CD14-positive monocyte (primary cell): ENCODE measurements at regions not wholly inside any gene's neighbourhood (a gene's known extent, or its start where the extent isn't known, plus 50 kb on each side); places are given as distances from the start of the nearest gene placed in this dataset.

Experiments
- DNase-seq, 3 donors: peaks; one replicate each; pipeline ENCODE4 v3.0.0-alpha.2; 2011 to 2022
- H2AFZ ChIP-seq: 2 replicates; pipeline ENCODE4 v1.6.0; 2012; ENCODE audit warnings: mild to moderate bottlenecking, low read depth, low read length, inconsistent platforms; ENCODE audit not compliant: insufficient read depth, poor library complexity, severe bottlenecking
- H3K27ac ChIP-seq, 2 donors: 1 replicate in 1 of 2; 2 replicates in 1 of 2; pipeline ENCODE4 v1.5.1; 2012 to 2013; ENCODE audit warnings: low read length in 2 of 2, control low read depth in 1 of 2, inconsistent platforms in 1 of 2, low read depth in 1 of 2, mild to moderate bottlenecking in 1 of 2
- H3K27me3 ChIP-seq, 2 donors: one replicate each; pipeline versions ENCODE4 v1.6.0 to v1.6.1; 2011 to 2013; ENCODE audit warnings: low read length in 2 of 2; ENCODE audit not compliant: control insufficient read depth in 2 of 2, insufficient read depth in 2 of 2
- H3K36me3 ChIP-seq, 2 donors: replicated peaks in 1 of 2; 1 replicate in 1 of 2; 2 replicates in 1 of 2; pipeline versions ENCODE4 v1.5.1 to v1.6.1; 2012 to 2013; ENCODE audit warnings: low read length in 2 of 2, control low read depth in 1 of 2, inconsistent platforms in 1 of 2, mild to moderate bottlenecking in 1 of 2; ENCODE audit not compliant: insufficient read depth in 2 of 2, control insufficient read depth in 1 of 2
- H3K4me1 ChIP-seq, 2 donors: 1 replicate in 1 of 2; 2 replicates in 1 of 2; pipeline versions ENCODE4 v1.5.1 to v1.6.1; 2012 to 2013; ENCODE audit warnings: low read length in 2 of 2, control low read depth in 1 of 2, inconsistent platforms in 1 of 2, mild to moderate bottlenecking in 1 of 2, moderate library complexity in 1 of 2; ENCODE audit not compliant: insufficient read depth in 2 of 2, control insufficient read depth in 1 of 2
- H3K4me2 ChIP-seq: replicated peaks from 2 replicates; pipeline ENCODE3; 2012; ENCODE audit warnings: low read length, moderate library complexity, mild to moderate bottlenecking; ENCODE audit not compliant: poor library complexity, severe bottlenecking; ENCODE audit errors: extremely low read depth
- H3K4me3 ChIP-seq, 3 experiments: fragments of 200-600 bp in 1 of 3; sonication (generic) in 1 of 3; replicated peaks in 1 of 3; 1 replicate in 2 of 3; 2 replicates in 1 of 3; pipeline ENCODE4 v1.5.1; 2011 to 2013; ENCODE audit warnings: low read length in 3 of 3, mild to moderate bottlenecking in 3 of 3, control low read depth in 2 of 3, low read depth in 2 of 3, inconsistent platforms in 1 of 3, moderate library complexity in 1 of 3
- H3K79me2 ChIP-seq: 2 replicates; pipeline ENCODE4 v1.6.0; 2012; ENCODE audit warnings: mild to moderate bottlenecking, control low read depth, inconsistent platforms, low read length, moderate library complexity; ENCODE audit not compliant: insufficient read depth
- H3K9ac ChIP-seq: 2 replicates; pipeline ENCODE4 v1.6.0; 2017; ENCODE audit warnings: low read length, mild to moderate bottlenecking; ENCODE audit not compliant: insufficient read depth, poor library complexity, severe bottlenecking
- H3K9me3 ChIP-seq, 2 donors: replicated peaks in 1 of 2; 1 replicate in 1 of 2; 2 replicates in 1 of 2; pipeline versions ENCODE4 v1.5.1 to v1.6.1; 2012 to 2013; ENCODE audit warnings: low read length in 2 of 2, control low read depth in 1 of 2; ENCODE audit not compliant: control insufficient read depth in 1 of 2, insufficient read depth in 1 of 2
- H4K20me1 ChIP-seq: 2 replicates; pipeline ENCODE4 v1.6.0; 2012; ENCODE audit warnings: mild to moderate bottlenecking, low read length, control low read depth, moderate library complexity; ENCODE audit not compliant: insufficient read depth
- H3K27ac Mint-ChIP-seq, 7 donors: one replicate each; pipeline ENCODE4 v1.8.0; 2020; ENCODE audit warnings: mild to moderate bottlenecking in 7 of 7, mixed read lengths in 7 of 7, moderate library complexity in 6 of 7, inconsistent platforms in 2 of 7
- H3K27me3 Mint-ChIP-seq, 3 donors: one replicate each; pipeline ENCODE4 v1.8.0; 2021 to 2022; ENCODE audit warnings: low read depth in 3 of 3, mild to moderate bottlenecking in 3 of 3, mixed read lengths in 3 of 3, moderate library complexity in 3 of 3, inconsistent platforms in 1 of 3
- H3K36me3 Mint-ChIP-seq, 2 donors: one replicate each; pipeline ENCODE4 v1.8.0; 2020; ENCODE audit warnings: mixed read lengths in 2 of 2, inconsistent platforms in 1 of 2, mild to moderate bottlenecking in 1 of 2
- H3K4me1 Mint-ChIP-seq: one replicate; pipeline ENCODE4 v1.8.0; 2020; ENCODE audit warnings: mild to moderate bottlenecking, mixed read lengths
- H3K4me3 Mint-ChIP-seq, 2 donors: one replicate each; pipeline ENCODE4 v1.8.0; 2020; ENCODE audit warnings: mild to moderate bottlenecking in 2 of 2, mixed read lengths in 2 of 2, moderate library complexity in 1 of 2
- H3K9me3 Mint-ChIP-seq, 7 donors: one replicate each; pipeline ENCODE4 v1.8.0; 2020 to 2022; ENCODE audit warnings: mixed read lengths in 7 of 7, mild to moderate bottlenecking in 6 of 7, moderate library complexity in 6 of 7, inconsistent platforms in 2 of 7
- WGBS: methylation state at CpG from one replicate; pipeline ENCODE4 v1.1.5; 2013; ENCODE audit warnings: missing lambda C conversion rate; ENCODE audit not compliant: insufficient coverage; 5-methylcytosine and 5-hydroxymethylcytosine counted together
- intact Hi-C, 2 donors: fragments of 100-400 bp; cut with micrococcal nuclease; formaldehyde crosslinking; loops; one replicate each; pipeline versions ENCODE4 v1.15.0 to v1.15.1; 2023
- TF ChIP-seq, protein P1 (sequence below): fragments of 200-600 bp; IDR thresholded peaks from one replicate; pipeline ENCODE4 v1.8.0; 2022; ENCODE audit warnings: antibody characterized with exemption, mild to moderate bottlenecking

DNA sequence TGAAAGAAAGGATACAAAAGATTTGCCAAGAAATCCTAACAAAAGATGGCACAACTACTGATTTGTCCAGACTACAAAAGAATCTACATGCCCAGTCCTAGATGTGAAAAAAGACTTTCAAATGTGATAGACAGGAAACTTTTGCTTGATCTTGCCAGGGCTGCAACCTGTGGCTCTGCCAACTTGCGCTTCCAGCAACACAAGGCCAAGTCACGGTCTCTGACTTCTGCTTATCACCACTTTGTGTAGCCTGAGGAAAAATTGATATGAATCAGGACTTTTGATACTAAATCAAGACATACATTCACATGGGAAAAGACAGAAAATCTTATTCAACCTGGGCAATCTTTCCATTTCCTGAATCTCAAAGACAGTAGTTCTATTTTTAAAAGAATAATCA, 366.0 kb downstream of the RAB38 start:
- Histone ChIP-seq H3K4me1 (no peaks in the 10 kb centered on the region), H3K9me3 (no peaks in the 10 kb centered on the region), H3K4me3 (no peak overlapping the region), H3K36me3 (no peaks in the 10 kb centered on the region), H4K20me1 (no peaks in the 10 kb centered on the region), H3K9ac (no peak overlapping the region), H3K27ac (no peak overlapping the region), H3K4me2 (no peak overlapping the region), H3K79me2 (no peaks in the 10 kb centered on the region), H3K27me3 (no peaks in the 10 kb centered on the region), H2AFZ (no peak overlapping the region)
- Mint-ChIP-seq H3K27me3 (no peaks in the 10 kb centered on the region), H3K36me3 (no peaks in the 10 kb centered on the region), H3K4me3 (no peak overlapping the region), H3K4me1 (no peaks in the 10 kb centered on the region), H3K27ac (no peak overlapping the region), H3K9me3 (peaks cover 0 to 4% (median 0%) of the 10 kb centered on the region in 7 donors)
- WGBS = no CpG with 5 or more reads among the region's 2 CpGs
- TF ChIP-seq, protein P1, sequence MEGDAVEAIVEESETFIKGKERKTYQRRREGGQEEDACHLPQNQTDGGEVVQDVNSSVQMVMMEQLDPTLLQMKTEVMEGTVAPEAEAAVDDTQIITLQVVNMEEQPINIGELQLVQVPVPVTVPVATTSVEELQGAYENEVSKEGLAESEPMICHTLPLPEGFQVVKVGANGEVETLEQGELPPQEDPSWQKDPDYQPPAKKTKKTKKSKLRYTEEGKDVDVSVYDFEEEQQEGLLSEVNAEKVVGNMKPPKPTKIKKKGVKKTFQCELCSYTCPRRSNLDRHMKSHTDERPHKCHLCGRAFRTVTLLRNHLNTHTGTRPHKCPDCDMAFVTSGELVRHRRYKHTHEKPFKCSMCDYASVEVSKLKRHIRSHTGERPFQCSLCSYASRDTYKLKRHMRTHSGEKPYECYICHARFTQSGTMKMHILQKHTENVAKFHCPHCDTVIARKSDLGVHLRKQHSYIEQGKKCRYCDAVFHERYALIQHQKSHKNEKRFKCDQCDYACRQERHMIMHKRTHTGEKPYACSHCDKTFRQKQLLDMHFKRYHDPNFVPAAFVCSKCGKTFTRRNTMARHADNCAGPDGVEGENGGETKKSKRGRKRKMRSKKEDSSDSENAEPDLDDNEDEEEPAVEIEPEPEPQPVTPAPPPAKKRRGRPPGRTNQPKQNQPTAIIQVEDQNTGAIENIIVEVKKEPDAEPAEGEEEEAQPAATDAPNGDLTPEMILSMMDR = no peak
- intact Hi-C loops = no loop called here
- no peak for DNase-seq

DNA sequence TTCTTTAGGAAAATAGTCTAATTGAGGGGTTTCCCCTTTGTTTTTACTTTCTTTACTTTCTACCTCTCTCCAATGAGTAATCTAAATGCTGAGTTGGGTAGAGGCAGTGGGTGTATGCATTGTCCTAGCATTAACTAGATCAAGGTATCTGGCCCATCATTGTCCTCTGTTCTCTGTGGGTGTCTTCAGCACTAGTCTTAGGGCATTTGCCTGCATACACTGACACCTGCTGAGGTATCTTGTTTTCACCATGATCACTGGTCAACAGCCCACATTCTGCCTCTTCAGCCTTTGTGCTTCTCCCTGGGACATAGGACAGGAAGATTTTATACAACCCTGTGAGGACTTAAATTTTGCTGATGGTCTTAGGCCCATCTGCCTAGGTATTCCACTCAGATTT, 371.1 kb downstream of the RAB38 start:
- Histone ChIP-seq H4K20me1 (no peaks in the 10 kb centered on the region), H3K4me1 (no peaks in the 10 kb centered on the region), H2AFZ (no peak overlapping the region), H3K4me2 (no peak overlapping the region), H3K9me3 (peaks cover 14 to 17% of the 10 kb centered on the region in 2 donors), H3K9ac (no peak overlapping the region), H3K27ac (no peak overlapping the region), H3K4me3 (no peak overlapping the region), H3K27me3 (no peaks in the 10 kb centered on the region), H3K36me3 (no peaks in the 10 kb centered on the region), H3K79me2 (no peaks in the 10 kb centered on the region)
- DNase-seq = no peak
- Mint-ChIP-seq H3K9me3 (peaks cover 0 to 9% (median 5%) of the 10 kb centered on the region in 7 donors), H3K36me3 (no peaks in the 10 kb centered on the region), H3K27me3 (peaks cover 0 to 4% (median 0%) of the 10 kb centered on the region in 3 donors), H3K4me1 (no peaks in the 10 kb centered on the region), H3K27ac (no peak overlapping the region), H3K4me3 (no peak overlapping the region)
- intact Hi-C loops = no loop called here
- TF ChIP-seq, protein P1 = no peak
